GM04503 (cell line): ENCODE measurements at regions not wholly inside any gene's neighbourhood (a gene's known extent, or its start where the extent isn't known, plus 50 kb on each side); places are given as distances from the start of the nearest gene placed in this dataset.
A peak's percentile ranks its signal among the peaks of the same experiment; 100 is the strongest.

Experiments
- DNase-seq: peaks from one replicate; pipeline ENCODE4 v3.0.0-alpha.2; 2012; ENCODE audit warnings: low read depth

GRCh38 chr4:156595041-156595440 lies 376.6 kb downstream of the PDGFC start:
- no peak for DNase-seq

- no peak for DNase-seq
These were observed 377.0 kb downstream of the PDGFC start for GRCh38 chr4:156594624-156595023.

GRCh38 chr4:156593464-156593863 lies 378.1 kb downstream of the PDGFC start:
- DNase-seq: no peak

- DNase-seq: no peak
These were observed 379.9 kb downstream of the PDGFC start for GRCh38 chr4:156591679-156592078.

GRCh38 chr4:156584100-156584499 lies 387.5 kb downstream of the PDGFC start:
- no peak for DNase-seq

- DNase-seq: no peak
These were observed 388.3 kb downstream of the PDGFC start for GRCh38 chr4:156583265-156583664.

- DNase-seq: no peak
These were observed 390.1 kb downstream of the PDGFC start for GRCh38 chr4:156581282-156582063.

GRCh38 chr4:156578713-156579112 lies 392.9 kb downstream of the PDGFC start:
- no peak for DNase-seq

- no peak for DNase-seq
These were observed 393.6 kb downstream of the PDGFC start for GRCh38 chr4:156578005-156578404.

- DNase-seq: no peak
These were observed 394.7 kb downstream of the PDGFC start for GRCh38 chr4:156576946-156577345.

GRCh38 chr4:156575430-156576073 lies 396.0 kb downstream of the PDGFC start:
- DNase-seq: peak; percentile 31

- no peak for DNase-seq
These were observed 400.5 kb downstream of the PDGFC start for GRCh38 chr4:156571146-156571545.

- DNase-seq: no peak
These were observed 402.1 kb downstream of the PDGFC start for GRCh38 chr4:156569535-156569934.

GRCh38 chr4:156568484-156568883 lies 403.1 kb downstream of the PDGFC start:
- DNase-seq: no peak

- DNase-seq: peak; percentile 43
These were observed 403.6 kb downstream of the PDGFC start for GRCh38 chr4:156568041-156568440.

GRCh38 chr4:156560701-156561100 lies 410.9 kb downstream of the PDGFC start:
- DNase-seq: no peak

GRCh38 chr4:156559346-156559745 lies 412.3 kb downstream of the PDGFC start:
- DNase-seq: no peak

GRCh38 chr4:156558373-156559025 lies 413.1 kb downstream of the PDGFC start:
- no peak for DNase-seq

- no peak for DNase-seq
These were observed 413.7 kb downstream of the PDGFC start for GRCh38 chr4:156557920-156558319.

GRCh38 chr4:156556336-156556735 lies 415.3 kb downstream of the PDGFC start:
- DNase-seq: no peak

- DNase-seq: no peak
These were observed 417.9 kb downstream of the PDGFC start for GRCh38 chr4:156553659-156554058.

GRCh38 chr4:156547891-156548290 lies 423.7 kb downstream of the PDGFC start:
- no peak for DNase-seq

- peak; percentile 84 for DNase-seq
These were observed 424.2 kb downstream of the PDGFC start for GRCh38 chr4:156547439-156547838.
